ENCODE measurements at regions not wholly inside any gene's neighbourhood (a gene's known extent, or its start where the extent isn't known, plus 50 kb on each side); places are given as distances from the start of the nearest gene placed in this dataset.
"Not testable (repeated sequence)": the region's sequence is repeated elsewhere in the genome, so short reads cannot be mapped to it uniquely, and the experiment has no call there.

DNA sequence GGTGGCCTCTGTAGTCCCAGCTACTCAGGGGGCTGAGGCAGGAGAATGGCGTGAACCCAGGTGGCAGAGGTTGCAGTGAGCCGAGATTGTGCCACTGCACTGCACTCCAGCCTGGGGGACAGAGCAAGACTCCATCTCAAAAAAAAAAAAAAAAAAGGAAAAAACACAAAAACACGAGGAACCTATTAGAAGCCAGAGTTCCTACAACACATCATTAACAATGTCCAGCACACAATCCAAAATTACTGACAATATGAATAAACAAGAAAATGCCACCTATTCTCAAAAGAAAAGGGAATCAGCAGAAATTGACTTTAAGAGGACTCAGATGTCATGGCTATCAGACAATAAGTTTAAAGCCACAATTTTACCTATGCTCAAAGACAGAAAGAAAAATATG is 57.3 kb upstream of the HS3ST3A1 start:
- not testable (repeated sequence) for H3K4me1 ChIP-seq
- WGBS, 2 donors = 89 to 100% methylated on average over 3 of the region's 3 CpGs

DNA sequence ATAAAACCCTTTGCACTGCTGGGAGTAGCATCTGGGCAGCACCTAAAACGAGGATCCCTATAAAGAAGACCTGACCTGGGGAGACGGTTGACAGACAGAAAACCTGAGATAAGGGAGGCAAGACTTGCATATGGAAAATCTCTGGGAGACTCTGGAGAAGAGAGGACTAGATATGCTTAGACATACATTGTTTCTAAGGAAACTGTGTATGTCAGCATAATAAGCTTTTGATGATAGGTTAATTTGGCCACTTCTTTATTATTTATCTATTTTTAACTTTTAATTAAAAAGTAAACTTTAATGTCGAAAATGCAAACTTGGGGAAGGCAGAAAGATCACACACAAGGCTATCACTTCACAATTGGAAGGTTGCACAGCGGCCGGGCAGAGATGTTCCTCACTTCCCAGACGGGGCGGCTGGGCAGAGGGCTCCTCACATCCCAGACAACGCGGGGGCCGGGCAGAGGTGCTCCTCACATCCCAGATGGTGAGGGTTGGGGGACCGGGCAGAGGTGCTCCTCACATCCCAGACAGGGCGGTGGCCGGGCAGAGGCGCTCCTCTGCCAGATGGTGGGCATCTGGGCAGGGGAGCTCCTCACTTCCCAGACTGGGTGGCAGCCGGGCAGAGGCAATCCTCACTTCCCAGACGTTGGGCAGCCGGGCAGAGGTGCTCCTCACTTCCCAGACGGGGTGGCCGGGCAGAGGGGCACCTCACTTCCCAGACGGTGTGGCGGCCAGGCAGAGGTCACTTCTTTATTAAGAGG is 64.3 kb upstream of the HS3ST3A1 start:
- H3K36me3 ChIP-seq = no peaks in the 10 kb centered on the region

More for the DNA sequence above, 57.3 kb upstream of the HS3ST3A1 start:
- H3K4me3 ChIP-seq (replicated peaks in 1 of 3); H3K27ac ChIP-seq; intact Hi-C loops (cut with DNase I); H3K27me3 ChIP-seq; DNase-seq; H3K9me3 ChIP-seq; H3K36me3 ChIP-seq: not testable (repeated sequence)

DNA sequence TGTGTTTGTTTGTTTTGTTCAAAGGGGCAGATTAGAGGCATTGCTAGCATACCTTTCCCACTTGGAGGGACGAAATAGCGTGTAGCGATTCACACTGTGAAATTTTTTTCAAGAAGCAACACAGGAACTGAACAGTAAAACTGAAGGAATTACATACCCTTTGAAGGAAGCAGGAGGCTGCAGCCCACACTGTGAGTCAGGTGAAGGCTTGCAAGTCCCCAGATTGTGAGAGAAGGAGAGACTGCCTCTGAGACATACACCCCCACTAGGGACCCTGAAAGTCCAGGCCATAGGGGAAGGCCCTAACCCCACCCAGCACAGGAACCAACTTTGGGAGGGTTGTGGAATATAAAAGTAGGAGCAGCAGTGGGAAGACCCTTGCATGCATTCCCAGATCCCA is 69.6 kb upstream of the HS3ST3A1 start:
- no peak for TF ChIP-seq POLR2A (IDR thresholded peaks at IDR 0.05)
- intact Hi-C loops (cut with DNase I) = no loop called here
- H3K4me3 ChIP-seq (replicated peaks in 1 of 3) = no peak overlapping the region
- 30 to 42% methylated on average over 3 of the region's 3 CpGs for WGBS, 2 donors
- no peaks in the 10 kb centered on the region for H3K4me1 ChIP-seq
- DNase-seq = no peak
- H3K9me3 ChIP-seq = no peaks in the 10 kb centered on the region
- H3K27me3 ChIP-seq = no peaks in the 10 kb centered on the region
- H3K27ac ChIP-seq = no peak overlapping the region
- no peaks in the 10 kb centered on the region for H3K36me3 ChIP-seq

More for the DNA sequence above, 64.3 kb upstream of the HS3ST3A1 start:
- Histone ChIP-seq H3K27me3 (no peaks in the 10 kb centered on the region), H3K4me3 (replicated peaks in 1 of 3) (no peak overlapping the region), H3K9me3 (no peaks in the 10 kb centered on the region), H3K4me1 (no peaks in the 10 kb centered on the region), H3K27ac (no peak overlapping the region)
- intact Hi-C loops (cut with DNase I) = no loop called here
- TF ChIP-seq, protein P1, sequence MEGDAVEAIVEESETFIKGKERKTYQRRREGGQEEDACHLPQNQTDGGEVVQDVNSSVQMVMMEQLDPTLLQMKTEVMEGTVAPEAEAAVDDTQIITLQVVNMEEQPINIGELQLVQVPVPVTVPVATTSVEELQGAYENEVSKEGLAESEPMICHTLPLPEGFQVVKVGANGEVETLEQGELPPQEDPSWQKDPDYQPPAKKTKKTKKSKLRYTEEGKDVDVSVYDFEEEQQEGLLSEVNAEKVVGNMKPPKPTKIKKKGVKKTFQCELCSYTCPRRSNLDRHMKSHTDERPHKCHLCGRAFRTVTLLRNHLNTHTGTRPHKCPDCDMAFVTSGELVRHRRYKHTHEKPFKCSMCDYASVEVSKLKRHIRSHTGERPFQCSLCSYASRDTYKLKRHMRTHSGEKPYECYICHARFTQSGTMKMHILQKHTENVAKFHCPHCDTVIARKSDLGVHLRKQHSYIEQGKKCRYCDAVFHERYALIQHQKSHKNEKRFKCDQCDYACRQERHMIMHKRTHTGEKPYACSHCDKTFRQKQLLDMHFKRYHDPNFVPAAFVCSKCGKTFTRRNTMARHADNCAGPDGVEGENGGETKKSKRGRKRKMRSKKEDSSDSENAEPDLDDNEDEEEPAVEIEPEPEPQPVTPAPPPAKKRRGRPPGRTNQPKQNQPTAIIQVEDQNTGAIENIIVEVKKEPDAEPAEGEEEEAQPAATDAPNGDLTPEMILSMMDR (IDR thresholded peaks at IDR 0.05) = no peak
- TF ChIP-seq POLR2A (IDR thresholded peaks at IDR 0.05) = no peak
- no peak for DNase-seq
- WGBS, 2 donors = 93% methylated on average over 18 to 19 of the region's 21 CpGs

DNA sequence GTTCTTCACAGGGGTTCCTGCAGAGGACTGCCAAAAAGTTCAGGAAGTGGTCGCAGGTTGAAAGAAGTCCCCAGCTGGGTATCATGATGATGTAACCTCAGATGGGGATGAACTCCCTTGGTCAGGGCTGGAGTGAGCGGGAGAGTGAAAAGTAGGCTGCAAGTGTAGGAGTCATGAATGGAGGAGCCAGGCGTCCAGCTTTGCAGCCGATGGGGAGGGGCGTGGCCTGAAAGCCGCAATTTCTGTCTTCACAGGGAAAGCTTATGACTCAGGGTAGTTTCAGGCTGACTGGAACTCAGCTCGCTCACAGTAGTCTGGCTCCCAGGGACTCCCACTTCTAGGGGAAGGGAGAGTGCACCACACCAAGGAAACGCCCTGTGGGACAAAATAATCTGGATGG is 70.0 kb upstream of the HS3ST3A1 start:
- Histone ChIP-seq H3K36me3 (no peaks in the 10 kb centered on the region), H3K9me3 (no peaks in the 10 kb centered on the region), H3K4me3 (replicated peaks in 1 of 3) (no peak overlapping the region), H3K27me3 (no peaks in the 10 kb centered on the region), H3K27ac (no peak overlapping the region), H3K4me1 (no peaks in the 10 kb centered on the region)
- TF ChIP-seq, protein P1 (IDR thresholded peaks at IDR 0.05) = no peak
- no peak for TF ChIP-seq POLR2A (IDR thresholded peaks at IDR 0.05)
- DNase-seq = no peak
- WGBS, 2 donors = 72 to 80% methylated on average over 7 to 8 of the region's 8 CpGs
- intact Hi-C loops (cut with DNase I) = no loop called here

DNA sequence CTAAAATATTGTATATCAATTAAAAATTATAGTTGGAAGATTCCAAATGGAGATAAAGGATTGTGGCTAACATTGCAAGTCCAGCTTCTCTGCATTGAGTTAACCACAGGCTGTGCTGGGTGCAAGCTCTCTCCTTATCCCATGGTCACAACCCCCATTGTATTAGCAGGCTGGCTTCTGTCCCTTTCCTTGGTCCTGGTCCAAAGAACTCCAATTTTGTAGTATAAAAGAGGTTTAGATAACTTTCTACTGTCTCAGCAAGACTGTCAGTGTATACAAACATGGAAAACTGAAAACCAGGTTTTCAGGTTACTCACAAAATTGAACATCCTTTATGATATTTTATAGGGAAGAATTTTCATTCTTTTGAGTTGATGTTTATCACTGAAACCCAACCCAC is 76.6 kb upstream of the HS3ST3A1 start:
- Histone ChIP-seq H3K36me3 (no peaks in the 10 kb centered on the region), H3K27ac (no peak overlapping the region), H3K4me1 (no peaks in the 10 kb centered on the region), H3K4me3 (replicated peaks in 1 of 3) (no peak overlapping the region), H3K27me3 (no peaks in the 10 kb centered on the region), H3K9me3 (no peaks in the 10 kb centered on the region)
- no peak for TF ChIP-seq POLR2A (IDR thresholded peaks at IDR 0.05)
- no peak for DNase-seq
- intact Hi-C loops (cut with DNase I) = no loop called here

DNA sequence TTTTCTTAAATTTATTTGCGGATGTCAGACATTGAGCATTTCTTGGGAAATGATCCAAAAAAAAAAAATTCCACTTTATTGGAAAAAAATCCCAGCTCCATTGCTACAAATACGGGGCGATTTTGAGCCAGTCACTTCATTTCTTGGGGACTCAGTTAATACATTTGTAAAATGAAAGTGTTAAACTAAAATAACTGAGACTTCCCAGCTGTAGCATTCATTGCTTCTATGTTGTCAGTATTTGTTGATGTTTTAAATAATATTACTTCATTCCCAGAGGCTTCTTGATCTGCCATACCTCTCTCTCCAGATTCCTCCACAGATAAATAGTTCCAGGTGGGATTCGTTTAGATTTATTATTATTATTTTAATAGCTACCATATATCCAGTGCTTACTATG is 77.1 kb upstream of the HS3ST3A1 start:
- Histone ChIP-seq H3K9me3 (no peaks in the 10 kb centered on the region), H3K4me3 (replicated peaks in 1 of 3) (no peak overlapping the region), H3K27me3 (no peaks in the 10 kb centered on the region), H3K36me3 (no peaks in the 10 kb centered on the region), H3K27ac (no peak overlapping the region), H3K4me1 (no peaks in the 10 kb centered on the region)
- TF ChIP-seq, protein P1 (IDR thresholded peaks at IDR 0.05) = no peak
- TF ChIP-seq POLR2A (IDR thresholded peaks at IDR 0.05) = no peak
- no peak for DNase-seq
- intact Hi-C loops (cut with DNase I) = no loop called here
- 71 to 76% methylated on average over 4 of the region's 4 CpGs for WGBS, 2 donors

Measured in thyroid gland (tissue), 4 donors.